ENCODE measurements at regions not wholly inside any gene's neighbourhood (a gene's known extent, or its start where the extent isn't known, plus 50 kb on each side); places are given as distances from the start of the nearest gene placed in this dataset.

DNA sequence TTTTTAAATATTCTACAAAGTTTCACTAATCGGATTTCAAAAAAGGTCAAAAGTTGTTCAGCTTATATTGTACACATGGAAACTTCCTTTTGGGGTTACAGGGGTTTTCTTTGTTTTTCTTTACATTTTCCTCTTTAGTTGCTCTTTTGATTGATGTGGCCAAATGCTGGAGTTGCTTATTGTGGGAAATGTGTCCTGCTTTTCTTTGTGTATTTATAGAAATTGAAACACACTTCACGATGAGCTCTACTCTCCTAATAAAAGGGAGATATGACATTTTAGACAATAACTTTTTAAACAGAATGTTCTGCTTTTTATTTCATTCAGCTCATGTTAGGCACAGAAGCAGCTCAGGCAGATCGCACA is 50.7 kb upstream of the SPRY1 start:
- H3K27ac ChIP-seq (ENCODE audit: low read length): no peak overlapping the region
- TF ChIP-seq, protein P1, sequence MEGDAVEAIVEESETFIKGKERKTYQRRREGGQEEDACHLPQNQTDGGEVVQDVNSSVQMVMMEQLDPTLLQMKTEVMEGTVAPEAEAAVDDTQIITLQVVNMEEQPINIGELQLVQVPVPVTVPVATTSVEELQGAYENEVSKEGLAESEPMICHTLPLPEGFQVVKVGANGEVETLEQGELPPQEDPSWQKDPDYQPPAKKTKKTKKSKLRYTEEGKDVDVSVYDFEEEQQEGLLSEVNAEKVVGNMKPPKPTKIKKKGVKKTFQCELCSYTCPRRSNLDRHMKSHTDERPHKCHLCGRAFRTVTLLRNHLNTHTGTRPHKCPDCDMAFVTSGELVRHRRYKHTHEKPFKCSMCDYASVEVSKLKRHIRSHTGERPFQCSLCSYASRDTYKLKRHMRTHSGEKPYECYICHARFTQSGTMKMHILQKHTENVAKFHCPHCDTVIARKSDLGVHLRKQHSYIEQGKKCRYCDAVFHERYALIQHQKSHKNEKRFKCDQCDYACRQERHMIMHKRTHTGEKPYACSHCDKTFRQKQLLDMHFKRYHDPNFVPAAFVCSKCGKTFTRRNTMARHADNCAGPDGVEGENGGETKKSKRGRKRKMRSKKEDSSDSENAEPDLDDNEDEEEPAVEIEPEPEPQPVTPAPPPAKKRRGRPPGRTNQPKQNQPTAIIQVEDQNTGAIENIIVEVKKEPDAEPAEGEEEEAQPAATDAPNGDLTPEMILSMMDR (IDR thresholded peaks at IDR 0.05; ENCODE audit: low read depth, low read length): no peak
- TF ChIP-seq EZH2phosphoT487 (IDR thresholded peaks at IDR 0.05; ENCODE audit: low read depth): no peak

DNA sequence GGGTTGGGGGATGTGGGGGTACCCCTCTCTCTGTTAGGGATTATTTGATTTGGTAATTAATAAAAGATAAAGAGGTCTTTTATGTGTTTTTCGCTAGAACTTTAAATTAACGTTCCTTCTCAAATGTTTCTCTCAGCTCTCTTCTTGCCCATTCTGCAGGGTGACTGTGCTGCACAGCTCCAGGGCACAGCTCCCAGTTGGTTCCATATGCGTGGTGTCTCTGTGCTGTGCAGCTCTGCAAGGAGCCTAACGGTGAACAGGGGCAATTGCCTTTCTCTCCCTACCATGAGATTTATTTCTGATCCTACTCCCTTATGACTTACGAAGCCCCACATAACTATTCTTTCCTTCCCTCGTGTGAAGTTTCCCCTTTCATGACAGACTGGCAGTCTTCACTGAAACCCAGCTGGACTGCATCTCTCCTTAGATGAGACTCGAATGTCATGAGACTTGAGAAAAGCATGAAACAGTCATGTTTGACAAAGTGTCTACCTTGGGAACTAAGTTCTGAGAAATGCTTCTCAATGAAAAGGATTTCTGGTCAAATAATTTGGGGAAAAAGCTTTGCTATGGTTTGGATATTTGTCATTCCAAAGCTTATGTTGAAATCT is 50.2 kb upstream of the SPRY1 start:
- Histone ChIP-seq H3K27ac (ENCODE audit: low read length) (no peak overlapping the region), H3K9ac (ENCODE audit: low read length) (no peak overlapping the region), H3K36me3 (replicated peaks; ENCODE audit: low read depth, low read length) (no peaks in the 10 kb centered on the region), H3K27me3 (ENCODE audit: low read depth, low read length) (no peaks in the 10 kb centered on the region), H3K9me3 (ENCODE audit: insufficient read depth, low read length) (no peaks in the 10 kb centered on the region), H3K4me1 (ENCODE audit: low read length) (peaks cover 7% of the 10 kb centered on the region), H4K20me1 (ENCODE audit: insufficient read depth, low read length) (no peaks in the 10 kb centered on the region), H3K4me2 (ENCODE audit: low read length) (no peak overlapping the region), H3K4me3 (ENCODE audit: low read length) (no peak overlapping the region), H3K79me2 (ENCODE audit: low read length) (no peaks in the 10 kb centered on the region), H2AFZ (ENCODE audit: low read depth, low read length) (no peak overlapping the region)
- TF ChIP-seq, protein P1 (IDR thresholded peaks at IDR 0.05; ENCODE audit: low read depth, low read length): no peak
- no peak for TF ChIP-seq EZH2phosphoT487 (IDR thresholded peaks at IDR 0.05; ENCODE audit: low read depth)

More for the DNA sequence above, 50.7 kb upstream of the SPRY1 start:
- H3K4me3 ChIP-seq (ENCODE audit: low read length): no peak overlapping the region
- no peaks in the 10 kb centered on the region for H3K79me2 ChIP-seq (ENCODE audit: low read length)
- no peak overlapping the region for H3K9ac ChIP-seq (ENCODE audit: low read length)
- H3K4me1 ChIP-seq (ENCODE audit: low read length): peaks cover 7% of the 10 kb centered on the region
- no peaks in the 10 kb centered on the region for H4K20me1 ChIP-seq (ENCODE audit: insufficient read depth, low read length)
- no peak overlapping the region for H3K4me2 ChIP-seq (ENCODE audit: low read length)
- no peaks in the 10 kb centered on the region for H3K9me3 ChIP-seq (ENCODE audit: insufficient read depth, low read length)
- no peaks in the 10 kb centered on the region for H3K36me3 ChIP-seq (replicated peaks; ENCODE audit: low read depth, low read length)
- no peak overlapping the region for H2AFZ ChIP-seq (ENCODE audit: low read depth, low read length)
- no peaks in the 10 kb centered on the region for H3K27me3 ChIP-seq (ENCODE audit: low read depth, low read length)
